Ovary (tissue), 3 donors: ENCODE measurements at regions not wholly inside any gene's neighbourhood (a gene's known extent, or its start where the extent isn't known, plus 50 kb on each side); places are given as distances from the start of the nearest gene placed in this dataset.

Source experiments
- POLR2A ChIP-seq: fragments of 450-650 bp; IDR thresholded peaks from one replicate; pipeline ENCODE4 v1.6.1; 2017; ENCODE audit warnings: antibody characterized with exemption, mild to moderate bottlenecking, moderate library complexity
- TF ChIP-seq, protein P1 (sequence below), 3 donors: fragments of 450-650 bp in 2 of 3; fragments of 200-600 bp in 1 of 3; IDR thresholded peaks; one replicate each; pipeline versions ENCODE4 v1.5.1 to v1.8.0; 2016 to 2022; ENCODE audit warnings: antibody characterized with exemption in 3 of 3, mild to moderate bottlenecking in 1 of 3
- donor health status: DM: no; HTN: no; CAD: no.

DNA sequence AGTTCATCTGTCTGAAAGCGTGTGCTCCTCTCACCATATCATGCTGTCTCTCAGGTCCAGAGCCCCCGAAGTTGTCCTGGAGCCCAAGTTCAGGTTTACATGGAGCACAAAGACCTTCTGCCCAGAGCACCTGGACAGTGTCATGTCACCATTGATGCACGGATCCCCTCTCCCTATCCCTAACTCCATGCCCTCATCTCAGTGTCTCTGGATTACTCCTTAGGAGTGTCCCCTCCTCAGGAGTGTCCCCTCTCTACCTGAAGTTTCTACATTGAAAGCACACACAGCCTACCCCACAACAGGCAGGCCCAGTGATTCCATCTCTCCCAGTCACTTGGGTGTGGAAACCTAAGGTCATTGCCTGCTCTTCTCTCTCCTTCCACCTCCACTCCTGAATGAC, 144.1 kb upstream of the NCKAP5 start:
- TF ChIP-seq POLR2A = no peak
- TF ChIP-seq, protein P1, sequence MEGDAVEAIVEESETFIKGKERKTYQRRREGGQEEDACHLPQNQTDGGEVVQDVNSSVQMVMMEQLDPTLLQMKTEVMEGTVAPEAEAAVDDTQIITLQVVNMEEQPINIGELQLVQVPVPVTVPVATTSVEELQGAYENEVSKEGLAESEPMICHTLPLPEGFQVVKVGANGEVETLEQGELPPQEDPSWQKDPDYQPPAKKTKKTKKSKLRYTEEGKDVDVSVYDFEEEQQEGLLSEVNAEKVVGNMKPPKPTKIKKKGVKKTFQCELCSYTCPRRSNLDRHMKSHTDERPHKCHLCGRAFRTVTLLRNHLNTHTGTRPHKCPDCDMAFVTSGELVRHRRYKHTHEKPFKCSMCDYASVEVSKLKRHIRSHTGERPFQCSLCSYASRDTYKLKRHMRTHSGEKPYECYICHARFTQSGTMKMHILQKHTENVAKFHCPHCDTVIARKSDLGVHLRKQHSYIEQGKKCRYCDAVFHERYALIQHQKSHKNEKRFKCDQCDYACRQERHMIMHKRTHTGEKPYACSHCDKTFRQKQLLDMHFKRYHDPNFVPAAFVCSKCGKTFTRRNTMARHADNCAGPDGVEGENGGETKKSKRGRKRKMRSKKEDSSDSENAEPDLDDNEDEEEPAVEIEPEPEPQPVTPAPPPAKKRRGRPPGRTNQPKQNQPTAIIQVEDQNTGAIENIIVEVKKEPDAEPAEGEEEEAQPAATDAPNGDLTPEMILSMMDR (IDR thresholded peaks at IDR 0.05) = no peak
